Panc1 (cell line): ENCODE measurements at regions not wholly inside any gene's neighbourhood (a gene's known extent, or its start where the extent isn't known, plus 50 kb on each side); places are given as distances from the start of the nearest gene placed in this dataset.

Experiments
- ATAC-seq: fragments of 200-7000 bp; cut with Tn5 transposase; 2 replicates; pipeline ENCODE4 v1.9.1; 2020; ENCODE audit warnings: mild to moderate bottlenecking, moderate library complexity
- BruUV-seq: library from RNA; stranded (reverse); fragments of 400-500 nt; replicated peaks from 2 replicates; lab custom pipeline; 2021; lab: Mats Ljungman, UMichigan
- CTCF ChIA-PET: fragments of 300-600 bp; sonication (Branson Sonifier 250); formaldehyde crosslinking; loops from one replicate; lab custom pipeline; 2022; ENCODE audit warnings: antibody characterized with exemption; lab: Charles Lee
- POLR2A ChIA-PET: fragments of 300-600 bp; sonication (Branson Sonifier 250); formaldehyde crosslinking; loops from one replicate; lab custom pipeline; 2022; ENCODE audit warnings: antibody characterized with exemption; lab: Charles Lee
- DNase-seq: peaks from one replicate; pipeline ENCODE4 v3.0.0-alpha.2; 2010; ENCODE audit warnings: low read depth, low spot score
- H3K27ac ChIP-seq: 2 replicates; pipeline ENCODE4 v1.5.1; 2011; ENCODE audit warnings: mild to moderate bottlenecking, low read length, inconsistent platforms
- H3K27me3 ChIP-seq: fragments of 200-500 bp; sonication (Bioruptor generic); 2 replicates; pipeline ENCODE4 v1.6.0; 2014; ENCODE audit warnings: low read length, inconsistent platforms; ENCODE audit not compliant: control insufficient read depth, insufficient read depth
- H3K36me3 ChIP-seq: fragments of 200-500 bp; sonication (Bioruptor generic); 2 replicates; pipeline ENCODE4 v1.5.1; 2014; ENCODE audit warnings: inconsistent platforms, mild to moderate bottlenecking, low read length, moderate library complexity; ENCODE audit not compliant: control insufficient read depth, insufficient read depth
- H3K4me1 ChIP-seq: 2 replicates; pipeline ENCODE4 v1.5.1; 2011; ENCODE audit warnings: inconsistent platforms, mild to moderate bottlenecking, low read length, moderate library complexity; ENCODE audit not compliant: control insufficient read depth, insufficient read depth
- H3K4me3 ChIP-seq, 2 experiments: 2 replicates each; pipeline ENCODE4 v1.5.1; 2011 to 2012; ENCODE audit warnings: low read depth in 2 of 2, low read length in 2 of 2, mild to moderate bottlenecking in 2 of 2, inconsistent platforms in 1 of 2, moderate library complexity in 1 of 2
- H3K9me3 ChIP-seq: fragments of 200-500 bp; sonication (Bioruptor generic); 2 replicates; pipeline ENCODE4 v1.5.1; 2014; ENCODE audit warnings: low read depth, mild to moderate bottlenecking, inconsistent platforms, low read length, moderate library complexity; ENCODE audit not compliant: control insufficient read depth, insufficient read depth
- CTCF ChIP-seq: fragments of 450-650 bp; IDR thresholded peaks from 2 replicates; pipeline ENCODE4 v1.5.1; 2017; ENCODE audit warnings: mild to moderate bottlenecking
- POLR2AphosphoS5 ChIP-seq: IDR thresholded peaks from 2 replicates; pipeline ENCODE4 v1.6.1; 2012; ENCODE audit warnings: mild to moderate bottlenecking, low read depth, low read length, moderate library complexity
- SIN3A ChIP-seq: IDR thresholded peaks from 2 replicates; pipeline ENCODE4 v1.6.1; 2012; ENCODE audit warnings: low read depth, mild to moderate bottlenecking, low read length, moderate library complexity, borderline replicate concordance; ENCODE audit not compliant: insufficient read depth
- TCF7L2 ChIP-seq: IDR thresholded peaks from 2 replicates; pipeline ENCODE4 v1.6.1; 2011; ENCODE audit warnings: mild to moderate bottlenecking, low read depth, low read length, inconsistent platforms
- in situ Hi-C: cut with HindIII; loops from 2 replicates; pipeline ENCODE4 v1.10.0; 2016; ENCODE audit warnings: low sequenced_read_pairs, low pct_unique_long_range_greater_than_20kb
- intact Hi-C: fragments of 100-400 bp; cut with micrococcal nuclease; formaldehyde crosslinking; loops from one replicate; pipeline ENCODE4 v1.10.0; 2022; ENCODE audit not compliant: unreplicated experiment
- TF ChIP-seq, protein P1 (sequence below), 2 experiments: IDR thresholded peaks; 2 replicates each; pipeline ENCODE4 v1.6.1; 2011 to 2012; ENCODE audit warnings: low read depth in 2 of 2, control low read depth in 1 of 2, low read length in 1 of 2, mild to moderate bottlenecking in 1 of 2, moderate library complexity in 1 of 2; ENCODE audit not compliant: insufficient read depth in 1 of 2

- Histone ChIP-seq H3K4me1 (no peaks in the 10 kb centered on the region; the same call in 1 of the 2 replicates), H3K9me3 (no peaks in the 10 kb centered on the region), H3K36me3 (no peaks in the 10 kb centered on the region), H3K4me3 (no peak overlapping the region), H3K27me3 (no peaks in the 10 kb centered on the region), H3K27ac (peak overlapping the region; percentile 52; the same call in 1 of the 2 replicates)
- TF ChIP-seq POLR2AphosphoS5 (no peak), TCF7L2 (peak; percentile 96)
- TF ChIP-seq, protein P1, sequence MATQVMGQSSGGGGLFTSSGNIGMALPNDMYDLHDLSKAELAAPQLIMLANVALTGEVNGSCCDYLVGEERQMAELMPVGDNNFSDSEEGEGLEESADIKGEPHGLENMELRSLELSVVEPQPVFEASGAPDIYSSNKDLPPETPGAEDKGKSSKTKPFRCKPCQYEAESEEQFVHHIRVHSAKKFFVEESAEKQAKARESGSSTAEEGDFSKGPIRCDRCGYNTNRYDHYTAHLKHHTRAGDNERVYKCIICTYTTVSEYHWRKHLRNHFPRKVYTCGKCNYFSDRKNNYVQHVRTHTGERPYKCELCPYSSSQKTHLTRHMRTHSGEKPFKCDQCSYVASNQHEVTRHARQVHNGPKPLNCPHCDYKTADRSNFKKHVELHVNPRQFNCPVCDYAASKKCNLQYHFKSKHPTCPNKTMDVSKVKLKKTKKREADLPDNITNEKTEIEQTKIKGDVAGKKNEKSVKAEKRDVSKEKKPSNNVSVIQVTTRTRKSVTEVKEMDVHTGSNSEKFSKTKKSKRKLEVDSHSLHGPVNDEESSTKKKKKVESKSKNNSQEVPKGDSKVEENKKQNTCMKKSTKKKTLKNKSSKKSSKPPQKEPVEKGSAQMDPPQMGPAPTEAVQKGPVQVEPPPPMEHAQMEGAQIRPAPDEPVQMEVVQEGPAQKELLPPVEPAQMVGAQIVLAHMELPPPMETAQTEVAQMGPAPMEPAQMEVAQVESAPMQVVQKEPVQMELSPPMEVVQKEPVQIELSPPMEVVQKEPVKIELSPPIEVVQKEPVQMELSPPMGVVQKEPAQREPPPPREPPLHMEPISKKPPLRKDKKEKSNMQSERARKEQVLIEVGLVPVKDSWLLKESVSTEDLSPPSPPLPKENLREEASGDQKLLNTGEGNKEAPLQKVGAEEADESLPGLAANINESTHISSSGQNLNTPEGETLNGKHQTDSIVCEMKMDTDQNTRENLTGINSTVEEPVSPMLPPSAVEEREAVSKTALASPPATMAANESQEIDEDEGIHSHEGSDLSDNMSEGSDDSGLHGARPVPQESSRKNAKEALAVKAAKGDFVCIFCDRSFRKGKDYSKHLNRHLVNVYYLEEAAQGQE (IDR thresholded peaks at IDR 0.05; ENCODE audit: insufficient read depth in 1 of 2, low read depth in 2 of 2, low read length in 1 of 2): no peak
- in situ Hi-C loops (no loop called here), intact Hi-C loops (no loop called here)
- no TSS peak for BruUV-seq
- ChIA-PET POLR2A (no interaction called here), CTCF (interaction anchor here (0.6 kb wide), 1 partner anchor 1206 kb away, joined by 3 read pairs; no protein-coding TSS in a partner anchor)
- ATAC-seq (no peak; the same call in 1 of the 2 replicates), DNase-seq (no peak)
Measured at GRCh38 chr5:104793755-104794080, 1231.1 kb upstream of the NUDT12 start.

- BruUV-seq: no TSS peak
- Histone ChIP-seq H3K27ac (peak overlapping the region; percentile 63; the same call in 1 of the 2 replicates), H3K4me3 (no peak overlapping the region), H3K36me3 (no peaks in the 10 kb centered on the region), H3K9me3 (no peaks in the 10 kb centered on the region), H3K27me3 (no peaks in the 10 kb centered on the region), H3K4me1 (no peaks in the 10 kb centered on the region; the same call in 1 of the 2 replicates)
- DNase-seq (no peak), ATAC-seq (no peak)
- TF ChIP-seq POLR2AphosphoS5: no peak
- TF ChIP-seq, protein P1 (IDR thresholded peaks at IDR 0.05; ENCODE audit: insufficient read depth in 1 of 2, low read depth in 2 of 2, low read length in 1 of 2): no peak
- TF ChIP-seq TCF7L2: no peak
- TF ChIP-seq SIN3A: no peak
- no peak for TF ChIP-seq CTCF
- ChIA-PET POLR2A (no interaction called here), CTCF (interaction anchor here (0.6 kb wide), 1 partner anchor 1205 kb away, joined by 3 read pairs; no protein-coding TSS in a partner anchor)
- in situ Hi-C loops: no loop called here
- intact Hi-C loops: no loop called here
Measured at GRCh38 chr5:104793031-104793754, 1230.6 kb upstream of the NUDT12 start.
